Suprapubic skin (tissue), 3 donors: ENCODE measurements at regions not wholly inside any gene's neighbourhood (a gene's known extent, or its start where the extent isn't known, plus 50 kb on each side); places are given as distances from the start of the nearest gene placed in this dataset.

Experiments used
- CTCF ChIP-seq, 2 donors: fragments of 200-600 bp in 1 of 2; fragments of 450-650 bp in 1 of 2; sonication (generic) in 1 of 2; IDR thresholded peaks; one replicate each; pipeline ENCODE4 v1.5.1; 2016 to 2019; ENCODE audit warnings: antibody characterized with exemption in 2 of 2, mild to moderate bottlenecking in 1 of 2, moderate library complexity in 1 of 2
- POLR2A ChIP-seq, 2 donors: fragments of 450-650 bp; IDR thresholded peaks; one replicate each; pipeline ENCODE4 v1.6.1; 2017; ENCODE audit warnings: antibody characterized with exemption in 2 of 2, mild to moderate bottlenecking in 2 of 2, moderate library complexity in 2 of 2

- TF ChIP-seq CTCF (IDR thresholded peaks at IDR 0.05), result no peak
- no peak for TF ChIP-seq POLR2A (IDR thresholded peaks at IDR 0.05)
These were observed 1315.2 kb downstream of the TBC1D22A start for GRCh38 chr22:48077699-48078098.
